H9 (cell line): ENCODE measurements at regions not wholly inside any gene's neighbourhood (a gene's known extent, or its start where the extent isn't known, plus 50 kb on each side); places are given as distances from the start of the nearest gene placed in this dataset.

Experiments
- DNase-seq: peaks from one replicate; pipeline ENCODE4 v3.0.0-alpha.2; 2017
- H2AFZ ChIP-seq: one replicate; pipeline ENCODE4 v1.6.1; 2013; ENCODE audit warnings: mild to moderate bottlenecking, low read length, control low read depth, moderate library complexity
- H2AK5ac ChIP-seq: 2 replicates; pipeline ENCODE4 v1.6.1; 2013; ENCODE audit warnings: low read length, control low read depth, mixed read lengths; ENCODE audit not compliant: insufficient read length
- H2BK120ac ChIP-seq: one replicate; pipeline ENCODE4 v1.6.1; 2013; ENCODE audit warnings: low read depth, mild to moderate bottlenecking, low read length, control low read depth, inconsistent platforms; ENCODE audit not compliant: poor library complexity, severe bottlenecking
- H2BK12ac ChIP-seq: 2 replicates; pipeline ENCODE4 v1.6.1; 2013; ENCODE audit warnings: low read length, control low read depth, mixed read lengths, low read depth; ENCODE audit not compliant: insufficient read length
- H2BK15ac ChIP-seq: 2 replicates; pipeline ENCODE4 v1.6.1; 2013; ENCODE audit warnings: low read depth, low read length, control low read depth
- H2BK20ac ChIP-seq: one replicate; pipeline ENCODE4 v1.6.1; 2013; ENCODE audit warnings: low read depth, mild to moderate bottlenecking, low read length, control low read depth, inconsistent platforms; ENCODE audit not compliant: poor library complexity, severe bottlenecking
- H2BK5ac ChIP-seq: 2 replicates; pipeline ENCODE4 v1.6.1; 2013; ENCODE audit warnings: low read length, control low read depth, mixed read lengths; ENCODE audit not compliant: insufficient read length
- H3K14ac ChIP-seq: 2 replicates; pipeline ENCODE4 v1.6.1; 2013; ENCODE audit warnings: low read length, control low read depth; ENCODE audit not compliant: insufficient read depth
- H3K18ac ChIP-seq: 2 replicates; pipeline ENCODE4 v1.6.1; 2013; ENCODE audit warnings: low read depth, mild to moderate bottlenecking, mixed read lengths, low read length, control low read depth; ENCODE audit not compliant: insufficient read length
- H3K23ac ChIP-seq: 2 replicates; pipeline ENCODE4 v1.6.1; 2013; ENCODE audit warnings: low read length, control low read depth, mixed read lengths, low read depth; ENCODE audit not compliant: insufficient read length
- H3K23me2 ChIP-seq: 2 replicates; pipeline ENCODE4 v1.6.1; 2013; ENCODE audit warnings: low read depth, mild to moderate bottlenecking, mixed read lengths, low read length, control low read depth; ENCODE audit not compliant: insufficient read length, poor library complexity, severe bottlenecking
- H3K27ac ChIP-seq: 2 replicates; pipeline ENCODE4 v1.5.1; 2013; ENCODE audit warnings: low read length, control low read depth, mixed read lengths, low read depth; ENCODE audit not compliant: insufficient read length
- H3K27me3 ChIP-seq: 2 replicates; pipeline ENCODE4 v1.6.1; 2013; ENCODE audit warnings: low read length, control low read depth, inconsistent platforms; ENCODE audit not compliant: insufficient read depth
- H3K4ac ChIP-seq: 2 replicates; pipeline ENCODE4 v1.6.1; 2013; ENCODE audit warnings: low read depth, mild to moderate bottlenecking, control low read depth, inconsistent platforms, low read length, moderate library complexity
- H3K4me1 ChIP-seq: 2 replicates; pipeline ENCODE4 v1.6.1; 2013; ENCODE audit warnings: low read length, control low read depth, inconsistent platforms; ENCODE audit not compliant: insufficient read depth
- H3K4me2 ChIP-seq: 2 replicates; pipeline ENCODE4 v1.6.1; 2013; ENCODE audit warnings: low read length, control low read depth, mixed read lengths; ENCODE audit not compliant: insufficient read length, insufficient read depth
- H3K56ac ChIP-seq: 2 replicates; pipeline ENCODE4 v1.6.1; 2013; ENCODE audit warnings: low read depth, mild to moderate bottlenecking, mixed read lengths, low read length, control low read depth; ENCODE audit not compliant: insufficient read length
- H3K79me1 ChIP-seq: 2 replicates; pipeline ENCODE4 v1.6.1; 2013; ENCODE audit warnings: low read depth, mild to moderate bottlenecking, moderate library complexity, low read length, control low read depth, inconsistent platforms; ENCODE audit not compliant: insufficient read depth, poor library complexity, severe bottlenecking
- H3K79me2 ChIP-seq: 2 replicates; pipeline ENCODE4 v1.6.1; 2013; ENCODE audit warnings: low read length, control low read depth, inconsistent platforms; ENCODE audit not compliant: insufficient read depth
- H3K9ac ChIP-seq: 2 replicates; pipeline ENCODE4 v1.6.1; 2013; ENCODE audit warnings: low read length, control low read depth, mixed read lengths; ENCODE audit not compliant: insufficient read length; ENCODE audit errors: extremely low read depth
- H3K9me3 ChIP-seq: one replicate; pipeline ENCODE4 v1.6.1; 2013; ENCODE audit warnings: low read depth, low read length, inconsistent platforms; ENCODE audit not compliant: control insufficient read depth
- H3T11ph ChIP-seq: one replicate; pipeline ENCODE4 v1.6.1; 2013; ENCODE audit warnings: mild to moderate bottlenecking, low read length, control low read depth, inconsistent platforms
- H4K20me1 ChIP-seq: one replicate; pipeline ENCODE4 v1.6.1; 2013; ENCODE audit not compliant: control insufficient read depth, insufficient read length, insufficient read depth
- H4K5ac ChIP-seq: 2 replicates; pipeline ENCODE4 v1.6.1; 2013; ENCODE audit warnings: low read depth, mild to moderate bottlenecking, mixed read lengths, low read length, control low read depth; ENCODE audit not compliant: insufficient read length
- H4K8ac ChIP-seq: replicated peaks from 2 replicates; pipeline ENCODE4 v1.6.1; 2013; ENCODE audit warnings: low read length, control low read depth, mixed read lengths, low read depth; ENCODE audit not compliant: insufficient read length
- H4K91ac ChIP-seq: 2 replicates; pipeline ENCODE4 v1.6.1; 2013; ENCODE audit warnings: low read depth, mild to moderate bottlenecking, moderate library complexity, mixed read lengths, low read length, control low read depth; ENCODE audit not compliant: insufficient read length
- H3K27ac Mint-ChIP-seq, 3 experiments: 2 replicates in 2 of 3; 3 replicates in 1 of 3; pipeline ENCODE4 v1.8.0; 2020 to 2021; ENCODE audit warnings: mixed read lengths in 3 of 3, mild to moderate bottlenecking in 1 of 3, moderate library complexity in 1 of 3
- H3K27me3 Mint-ChIP-seq: 2 replicates; pipeline ENCODE4 v1.8.0; 2021; ENCODE audit warnings: low read depth, mild to moderate bottlenecking, moderate library complexity, mixed read lengths
- H3K36me3 Mint-ChIP-seq, 3 experiments: 2 replicates in 2 of 3; 3 replicates in 1 of 3; pipeline ENCODE4 v1.8.0; 2020 to 2021; ENCODE audit warnings: low read depth in 3 of 3, mixed read lengths in 3 of 3; ENCODE audit not compliant: insufficient read depth in 1 of 3
- H3K4me1 Mint-ChIP-seq, 2 experiments: 2 replicates each; pipeline ENCODE4 v1.8.0; 2020; ENCODE audit warnings: mixed read lengths in 2 of 2
- H3K4me3 Mint-ChIP-seq, 2 experiments: 2 replicates in 1 of 2; 3 replicates in 1 of 2; pipeline ENCODE4 v1.8.0; 2020 to 2021; ENCODE audit warnings: mild to moderate bottlenecking in 2 of 2, mixed read lengths in 2 of 2, moderate library complexity in 1 of 2
- H3K9me3 Mint-ChIP-seq, 2 experiments: 2 replicates in 1 of 2; 3 replicates in 1 of 2; pipeline ENCODE4 v1.8.0; 2020; ENCODE audit warnings: mild to moderate bottlenecking in 2 of 2, mixed read lengths in 2 of 2, moderate library complexity in 1 of 2
- WGBS: extraction: QIAGEN DNeasy Blood & Tissue Kit; methylation state at CpG from one replicate; pipeline ENCODE4 v1.1.7; 2013; ENCODE audit warnings: missing lambda C conversion rate, low lambda C conversion rate, mixed read lengths; ENCODE audit not compliant: insufficient read length; ENCODE audit errors: extremely low coverage; 5-methylcytosine and 5-hydroxymethylcytosine counted together
- TF ChIP-seq, protein P1 (sequence below): fragments of 200-600 bp; sonication (generic); conservative IDR thresholded peaks from 3 replicates; pipeline ENCODE4 v1.8.0; 2021; ENCODE audit warnings: antibody characterized with exemption, mild to moderate bottlenecking

DNA sequence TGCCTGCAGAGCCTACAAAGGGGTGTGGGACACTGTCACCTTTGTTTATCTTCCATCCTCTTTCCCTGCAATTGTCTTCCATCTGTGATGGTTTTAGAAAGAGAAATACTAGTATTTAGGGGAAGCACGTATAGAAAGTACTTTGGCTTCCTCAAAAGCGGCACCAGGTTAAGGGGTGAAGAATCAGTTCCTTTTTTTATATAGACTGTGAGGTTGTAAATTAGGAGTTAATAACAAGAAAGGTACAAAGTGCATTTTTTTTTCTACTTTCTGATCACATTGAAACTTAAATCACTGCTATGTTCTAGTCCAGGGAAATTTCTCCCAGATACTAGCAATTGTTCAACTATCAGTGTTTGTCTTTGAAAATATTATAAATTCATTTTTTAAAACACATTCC, 219.3 kb downstream of the CEMIP2 start:
- H3K9ac ChIP-seq, result no peak overlapping the region
- H4K8ac ChIP-seq, result no peak overlapping the region
- no peak overlapping the region for H2BK120ac ChIP-seq
- no peak overlapping the region for H3K56ac ChIP-seq
- no peak overlapping the region for H4K5ac ChIP-seq
- H3K4me2 ChIP-seq, result no peak overlapping the region
- no CpG with 5 or more reads among the region's 2 CpGs for WGBS
- no peak overlapping the region for H3K23ac ChIP-seq
- H3K9me3 Mint-ChIP-seq, result no peaks in the 10 kb centered on the region
- H3K4me1 ChIP-seq, result no peaks in the 10 kb centered on the region
- H3K27me3 ChIP-seq, result no peaks in the 10 kb centered on the region
- no peak overlapping the region for H3K4me3 Mint-ChIP-seq
- no peaks in the 10 kb centered on the region for H4K20me1 ChIP-seq
- no peak overlapping the region for H2AFZ ChIP-seq
- no peak overlapping the region for H3T11ph ChIP-seq
- no peak for DNase-seq
- no peak overlapping the region for H2BK20ac ChIP-seq
- H3K4me1 Mint-ChIP-seq, result peaks cover 5 to 7% of the 10 kb centered on the region in 2 experiments
- H2BK5ac ChIP-seq, result no peak overlapping the region
- H3K27ac Mint-ChIP-seq, result no peak overlapping the region
- no peak overlapping the region for H4K91ac ChIP-seq
- no peak overlapping the region for H2BK12ac ChIP-seq
- H3K79me2 ChIP-seq, result no peaks in the 10 kb centered on the region
- TF ChIP-seq, protein P1, sequence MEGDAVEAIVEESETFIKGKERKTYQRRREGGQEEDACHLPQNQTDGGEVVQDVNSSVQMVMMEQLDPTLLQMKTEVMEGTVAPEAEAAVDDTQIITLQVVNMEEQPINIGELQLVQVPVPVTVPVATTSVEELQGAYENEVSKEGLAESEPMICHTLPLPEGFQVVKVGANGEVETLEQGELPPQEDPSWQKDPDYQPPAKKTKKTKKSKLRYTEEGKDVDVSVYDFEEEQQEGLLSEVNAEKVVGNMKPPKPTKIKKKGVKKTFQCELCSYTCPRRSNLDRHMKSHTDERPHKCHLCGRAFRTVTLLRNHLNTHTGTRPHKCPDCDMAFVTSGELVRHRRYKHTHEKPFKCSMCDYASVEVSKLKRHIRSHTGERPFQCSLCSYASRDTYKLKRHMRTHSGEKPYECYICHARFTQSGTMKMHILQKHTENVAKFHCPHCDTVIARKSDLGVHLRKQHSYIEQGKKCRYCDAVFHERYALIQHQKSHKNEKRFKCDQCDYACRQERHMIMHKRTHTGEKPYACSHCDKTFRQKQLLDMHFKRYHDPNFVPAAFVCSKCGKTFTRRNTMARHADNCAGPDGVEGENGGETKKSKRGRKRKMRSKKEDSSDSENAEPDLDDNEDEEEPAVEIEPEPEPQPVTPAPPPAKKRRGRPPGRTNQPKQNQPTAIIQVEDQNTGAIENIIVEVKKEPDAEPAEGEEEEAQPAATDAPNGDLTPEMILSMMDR, result no peak
- no peak overlapping the region for H3K14ac ChIP-seq
- no peak overlapping the region for H3K4ac ChIP-seq
- no peak overlapping the region for H2AK5ac ChIP-seq
- H3K27me3 Mint-ChIP-seq, result no peaks in the 10 kb centered on the region
- H3K18ac ChIP-seq, result no peak overlapping the region
- no peak overlapping the region for H2BK15ac ChIP-seq
- H3K36me3 Mint-ChIP-seq, result no peaks in the 10 kb centered on the region
- H3K9me3 ChIP-seq, result no peaks in the 10 kb centered on the region
- H3K27ac ChIP-seq, result no peak overlapping the region
- no peaks in the 10 kb centered on the region for H3K79me1 ChIP-seq
- H3K23me2 ChIP-seq, result no peaks in the 10 kb centered on the region
